ENCODE measurements at regions not wholly inside any gene's neighbourhood (a gene's known extent, or its start where the extent isn't known, plus 50 kb on each side); places are given as distances from the start of the nearest gene placed in this dataset.

DNA sequence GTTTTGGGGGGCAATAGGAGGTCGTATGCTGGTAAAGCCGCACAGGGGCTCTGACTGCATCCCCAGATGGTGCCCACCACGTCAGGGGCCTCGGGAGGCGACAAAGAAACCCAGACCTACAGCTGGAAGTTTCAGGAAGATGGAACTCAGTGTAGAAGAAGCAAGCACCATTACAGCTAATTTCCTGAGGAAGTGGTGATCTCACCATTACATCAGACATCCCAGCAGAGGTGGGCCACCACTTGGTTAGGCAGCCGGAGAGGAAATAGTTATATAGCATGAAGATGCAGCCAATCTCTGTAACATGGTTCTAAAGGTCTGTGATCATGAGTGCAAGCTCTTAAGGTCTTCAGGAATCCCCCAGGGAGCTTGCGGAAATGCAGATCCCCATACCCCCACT lies 127.3 kb upstream of the PCBD1 start:
- TF ChIP-seq, protein P1, sequence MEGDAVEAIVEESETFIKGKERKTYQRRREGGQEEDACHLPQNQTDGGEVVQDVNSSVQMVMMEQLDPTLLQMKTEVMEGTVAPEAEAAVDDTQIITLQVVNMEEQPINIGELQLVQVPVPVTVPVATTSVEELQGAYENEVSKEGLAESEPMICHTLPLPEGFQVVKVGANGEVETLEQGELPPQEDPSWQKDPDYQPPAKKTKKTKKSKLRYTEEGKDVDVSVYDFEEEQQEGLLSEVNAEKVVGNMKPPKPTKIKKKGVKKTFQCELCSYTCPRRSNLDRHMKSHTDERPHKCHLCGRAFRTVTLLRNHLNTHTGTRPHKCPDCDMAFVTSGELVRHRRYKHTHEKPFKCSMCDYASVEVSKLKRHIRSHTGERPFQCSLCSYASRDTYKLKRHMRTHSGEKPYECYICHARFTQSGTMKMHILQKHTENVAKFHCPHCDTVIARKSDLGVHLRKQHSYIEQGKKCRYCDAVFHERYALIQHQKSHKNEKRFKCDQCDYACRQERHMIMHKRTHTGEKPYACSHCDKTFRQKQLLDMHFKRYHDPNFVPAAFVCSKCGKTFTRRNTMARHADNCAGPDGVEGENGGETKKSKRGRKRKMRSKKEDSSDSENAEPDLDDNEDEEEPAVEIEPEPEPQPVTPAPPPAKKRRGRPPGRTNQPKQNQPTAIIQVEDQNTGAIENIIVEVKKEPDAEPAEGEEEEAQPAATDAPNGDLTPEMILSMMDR (IDR thresholded peaks at IDR 0.05; ENCODE audit: low read length): no peak
- TF ChIP-seq EZH2 (IDR thresholded peaks at IDR 0.05; ENCODE audit: borderline replicate concordance, low read length): no peak
